Activated CD8-positive, alpha-beta T cell treated with anti-CD3 and anti-CD28 coated beads for 36 hours (primary cell): ENCODE measurements at regions not wholly inside any gene's neighbourhood (a gene's known extent, or its start where the extent isn't known, plus 50 kb on each side); places are given as distances from the start of the nearest gene placed in this dataset.

ENCODE experiments used
- ATAC-seq: fragments of 200-7000 bp; cut with Tn5 transposase; one replicate; pipeline ENCODE4 v1.10.0; 2021; ENCODE audit warnings: mild to moderate bottlenecking, moderate library complexity
- CTCF ChIA-PET: fragments of 350-600 bp; sonication (Branson Sonifier 250); formaldehyde crosslinking; loops from one replicate; lab custom pipeline; 2021; ENCODE audit warnings: antibody characterized with exemption; lab: Charles Lee
- POLR2A ChIA-PET: fragments of 350-600 bp; sonication (Branson Sonifier 250); formaldehyde crosslinking; loops from one replicate; lab custom pipeline; 2021; ENCODE audit warnings: antibody characterized with exemption; lab: Charles Lee
- DNase-seq: peaks from one replicate; pipeline ENCODE4 v3.0.0-alpha.2; 2020
- H3K27ac Mint-ChIP-seq: one replicate; pipeline ENCODE4 v1.8.0; 2021; ENCODE audit warnings: mild to moderate bottlenecking, mixed read lengths
- H3K27me3 Mint-ChIP-seq: one replicate; pipeline ENCODE4 v1.8.0; 2021; ENCODE audit warnings: mixed read lengths
- H3K36me3 Mint-ChIP-seq: one replicate; pipeline ENCODE4 v1.8.0; 2021; ENCODE audit warnings: low read depth, mixed read lengths
- H3K4me1 Mint-ChIP-seq: one replicate; pipeline ENCODE4 v1.8.0; 2021; ENCODE audit warnings: low read depth, mixed read lengths
- H3K4me3 Mint-ChIP-seq: one replicate; pipeline ENCODE4 v1.8.0; 2021; ENCODE audit warnings: mild to moderate bottlenecking, moderate library complexity, mixed read lengths
- H3K9me3 Mint-ChIP-seq: one replicate; pipeline ENCODE4 v1.8.0; 2021; ENCODE audit warnings: mixed read lengths
- intact Hi-C: fragments of 100-400 bp; cut with micrococcal nuclease; formaldehyde crosslinking; loops from one replicate; pipeline ENCODE4 v1.10.0; 2022
- TF ChIP-seq, protein P1 (sequence below): fragments of 200-600 bp; IDR thresholded peaks from one replicate; pipeline ENCODE4 v1.8.0; 2022; ENCODE audit warnings: antibody characterized with exemption, mild to moderate bottlenecking

DNA sequence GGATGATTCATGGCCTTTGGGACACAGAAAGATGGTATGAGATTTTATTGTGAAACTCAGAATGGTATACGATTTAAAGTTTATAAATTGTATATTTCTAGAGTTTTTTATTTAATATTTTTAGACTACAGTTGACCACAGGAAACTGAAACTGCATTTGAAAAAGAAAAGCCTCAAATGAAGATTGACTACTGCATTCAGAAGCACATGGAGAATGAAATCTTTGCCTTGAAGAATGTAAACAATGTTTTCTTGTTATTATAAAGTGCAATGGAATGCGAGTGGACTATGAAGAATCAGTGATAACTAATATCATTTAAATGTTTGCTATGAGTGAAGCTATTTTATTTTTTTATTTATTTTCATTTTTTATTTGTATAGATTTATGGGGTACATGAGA is 169.1 kb upstream of the CDH18 start:
- ChIA-PET POLR2A (no interaction called here), CTCF (no interaction called here)
- H3K4me1 Mint-ChIP-seq, result no peaks in the 10 kb centered on the region
- DNase-seq (no peak), ATAC-seq (no peak)
- TF ChIP-seq, protein P1, sequence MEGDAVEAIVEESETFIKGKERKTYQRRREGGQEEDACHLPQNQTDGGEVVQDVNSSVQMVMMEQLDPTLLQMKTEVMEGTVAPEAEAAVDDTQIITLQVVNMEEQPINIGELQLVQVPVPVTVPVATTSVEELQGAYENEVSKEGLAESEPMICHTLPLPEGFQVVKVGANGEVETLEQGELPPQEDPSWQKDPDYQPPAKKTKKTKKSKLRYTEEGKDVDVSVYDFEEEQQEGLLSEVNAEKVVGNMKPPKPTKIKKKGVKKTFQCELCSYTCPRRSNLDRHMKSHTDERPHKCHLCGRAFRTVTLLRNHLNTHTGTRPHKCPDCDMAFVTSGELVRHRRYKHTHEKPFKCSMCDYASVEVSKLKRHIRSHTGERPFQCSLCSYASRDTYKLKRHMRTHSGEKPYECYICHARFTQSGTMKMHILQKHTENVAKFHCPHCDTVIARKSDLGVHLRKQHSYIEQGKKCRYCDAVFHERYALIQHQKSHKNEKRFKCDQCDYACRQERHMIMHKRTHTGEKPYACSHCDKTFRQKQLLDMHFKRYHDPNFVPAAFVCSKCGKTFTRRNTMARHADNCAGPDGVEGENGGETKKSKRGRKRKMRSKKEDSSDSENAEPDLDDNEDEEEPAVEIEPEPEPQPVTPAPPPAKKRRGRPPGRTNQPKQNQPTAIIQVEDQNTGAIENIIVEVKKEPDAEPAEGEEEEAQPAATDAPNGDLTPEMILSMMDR, result no peak
- intact Hi-C loops, result no loop called here
- no peak overlapping the region for H3K27ac Mint-ChIP-seq
- no peak overlapping the region for H3K4me3 Mint-ChIP-seq
- no peaks in the 10 kb centered on the region for H3K36me3 Mint-ChIP-seq
- peaks cover 5% of the 10 kb centered on the region for H3K9me3 Mint-ChIP-seq
- no peaks in the 10 kb centered on the region for H3K27me3 Mint-ChIP-seq

DNA sequence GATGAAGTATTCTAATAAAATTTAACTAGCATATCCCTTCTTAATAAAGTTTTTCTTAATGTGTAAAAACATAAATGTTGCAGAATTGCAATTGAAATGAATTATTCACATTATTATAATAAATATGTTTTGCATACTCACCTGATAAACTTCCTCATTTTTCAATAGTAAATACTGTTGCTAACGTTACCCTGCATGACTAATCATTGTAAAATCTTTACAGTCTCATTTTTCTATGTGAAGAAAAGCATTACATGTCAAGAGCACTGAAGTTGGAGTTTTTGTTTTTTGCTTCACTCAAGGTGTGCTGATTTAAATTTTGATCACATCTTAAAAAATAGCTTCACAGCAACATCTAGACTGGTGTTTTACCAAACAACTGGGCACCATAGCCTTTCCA is 157.2 kb upstream of the CDH18 start:
- ChIA-PET POLR2A (no interaction called here), CTCF (no interaction called here)
- DNase-seq, result no peak
- no peak for ATAC-seq
- H3K36me3 Mint-ChIP-seq, result no peaks in the 10 kb centered on the region
- H3K9me3 Mint-ChIP-seq, result peaks cover 22% of the 10 kb centered on the region
- H3K4me1 Mint-ChIP-seq, result no peaks in the 10 kb centered on the region
- no peak overlapping the region for H3K27ac Mint-ChIP-seq
- H3K27me3 Mint-ChIP-seq, result no peaks in the 10 kb centered on the region
- intact Hi-C loops, result no loop called here
- H3K4me3 Mint-ChIP-seq, result no peak overlapping the region
- TF ChIP-seq, protein P1, result no peak

DNA sequence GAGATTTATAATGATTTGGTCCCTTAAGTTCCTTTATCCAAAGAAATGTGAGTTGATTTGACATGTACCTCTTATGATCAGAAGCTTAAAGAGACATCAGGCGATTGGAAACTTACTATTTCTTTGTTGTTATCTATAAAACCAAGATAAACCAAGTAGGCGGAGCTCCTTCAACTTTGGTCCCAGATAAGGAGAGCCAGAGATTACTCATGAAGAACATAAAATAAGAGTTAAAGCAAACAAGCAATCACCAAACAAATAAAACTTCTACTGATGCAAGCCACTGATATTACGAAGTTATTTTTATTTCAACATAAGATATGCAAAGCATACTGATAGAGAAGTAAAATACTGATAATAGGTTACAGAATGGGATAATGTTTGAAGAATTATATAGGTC is 141.5 kb upstream of the CDH18 start:
- no peak for DNase-seq
- H3K4me1 Mint-ChIP-seq, result no peaks in the 10 kb centered on the region
- H3K27me3 Mint-ChIP-seq, result no peaks in the 10 kb centered on the region

DNA sequence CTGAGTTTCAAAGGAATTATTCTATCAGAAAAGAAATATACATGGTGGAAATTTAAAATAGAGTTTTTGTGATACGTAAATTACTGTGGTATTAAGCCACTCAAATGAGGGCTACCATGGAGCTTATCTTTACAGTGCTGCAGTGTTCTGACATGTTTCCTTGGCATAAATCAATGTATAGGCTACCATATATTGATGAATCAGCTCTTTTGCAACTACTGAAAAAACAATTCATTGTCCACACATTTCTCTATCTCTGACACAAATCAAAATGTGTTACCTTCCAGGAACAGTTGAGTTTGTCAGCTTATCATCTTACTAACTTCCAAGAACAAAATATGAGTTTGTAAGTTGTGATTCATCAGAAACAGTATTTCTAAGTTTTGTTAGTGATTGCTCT is 140.3 kb upstream of the CDH18 start:
- H3K27ac Mint-ChIP-seq, result no peak overlapping the region
- no peak overlapping the region for H3K4me3 Mint-ChIP-seq
- POLR2A ChIA-PET, result no interaction called here
- H3K9me3 Mint-ChIP-seq, result peaks cover 17% of the 10 kb centered on the region
- no peaks in the 10 kb centered on the region for H3K4me1 Mint-ChIP-seq
- DNase-seq (no peak), ATAC-seq (no peak)
- TF ChIP-seq, protein P1, result no peak
- H3K36me3 Mint-ChIP-seq, result no peaks in the 10 kb centered on the region
- CTCF ChIA-PET, result no interaction called here
- no peaks in the 10 kb centered on the region for H3K27me3 Mint-ChIP-seq
- intact Hi-C loops, result no loop called here

More for the DNA sequence above, 141.5 kb upstream of the CDH18 start:
- Mint-ChIP-seq H3K9me3 (peaks cover 21% of the 10 kb centered on the region), H3K36me3 (no peaks in the 10 kb centered on the region), H3K4me3 (no peak overlapping the region), H3K27ac (no peak overlapping the region)
- ChIA-PET POLR2A (no interaction called here), CTCF (no interaction called here)
- TF ChIP-seq, protein P1, result no peak
- intact Hi-C loops, result no loop called here
- no peak for ATAC-seq

DNA sequence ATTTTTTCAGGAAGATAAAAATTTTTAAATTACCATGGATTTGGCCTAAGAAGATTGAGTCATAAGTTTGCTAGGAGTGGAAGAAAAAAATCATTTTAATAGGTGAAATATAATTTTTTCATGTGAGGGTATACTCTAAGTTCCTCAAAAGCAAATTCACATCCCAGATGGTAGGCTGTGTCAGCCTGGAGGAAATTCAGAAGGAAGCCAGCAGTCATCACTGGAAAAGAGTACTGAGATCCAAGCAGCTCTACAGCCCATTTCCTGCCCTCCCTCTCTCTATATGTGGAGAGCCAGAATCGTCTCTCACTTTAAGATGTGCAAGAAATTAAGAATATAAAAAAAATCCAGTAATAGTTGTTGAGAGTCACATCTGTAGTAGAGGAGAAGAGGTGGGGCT is 126.5 kb upstream of the CDH18 start:
- TF ChIP-seq, protein P1, result no peak
- ChIA-PET POLR2A (no interaction called here), CTCF (no interaction called here)
- H3K9me3 Mint-ChIP-seq, result peaks cover 11% of the 10 kb centered on the region
- no peaks in the 10 kb centered on the region for H3K36me3 Mint-ChIP-seq
- DNase-seq (no peak), ATAC-seq (no peak)
- no peaks in the 10 kb centered on the region for H3K27me3 Mint-ChIP-seq
- H3K4me1 Mint-ChIP-seq, result no peaks in the 10 kb centered on the region
- intact Hi-C loops, result no loop called here
- H3K4me3 Mint-ChIP-seq, result no peak overlapping the region
- no peak overlapping the region for H3K27ac Mint-ChIP-seq
